OCI-M1 (cell line): ENCODE measurements at regions not wholly inside any gene's neighbourhood (a gene's known extent, or its start where the extent isn't known, plus 50 kb on each side); places are given as distances from the start of the nearest gene placed in this dataset.
A peak's percentile ranks its signal among the peaks of the same experiment; 100 is the strongest.

Source experiments
- DNase-seq: peaks from one replicate; lab custom pipeline; 2025; lab: John Stamatoyannopoulos, UW

DNA sequence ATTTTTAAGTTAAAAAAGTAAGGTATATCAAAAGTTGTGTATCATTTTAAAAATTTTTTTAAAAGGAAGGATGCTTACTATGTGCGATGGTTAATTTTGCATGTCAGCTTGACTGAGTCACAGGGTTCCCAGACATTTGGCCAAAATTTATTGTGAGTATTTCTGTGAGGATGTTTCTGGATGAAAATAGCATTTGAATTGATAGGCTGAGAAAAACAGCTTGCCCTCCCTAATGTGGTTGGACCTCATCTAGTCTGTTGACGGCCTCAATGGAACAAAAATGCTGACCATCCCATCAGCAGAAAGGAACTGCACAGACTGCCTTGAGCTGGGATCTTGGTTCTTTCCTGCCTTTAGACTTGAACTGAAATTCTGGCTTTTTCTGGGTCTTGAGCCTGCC lies 724.5 kb downstream of the NCAM2 start:
- DNase-seq: no peak

- DNase-seq: no peak
These were observed 732.3 kb downstream of the NCAM2 start for GRCh38 chr21:21730512-21730911.

- DNase-seq: no peak
These were observed 733.4 kb downstream of the NCAM2 start for GRCh38 chr21:21731626-21732025.

DNA sequence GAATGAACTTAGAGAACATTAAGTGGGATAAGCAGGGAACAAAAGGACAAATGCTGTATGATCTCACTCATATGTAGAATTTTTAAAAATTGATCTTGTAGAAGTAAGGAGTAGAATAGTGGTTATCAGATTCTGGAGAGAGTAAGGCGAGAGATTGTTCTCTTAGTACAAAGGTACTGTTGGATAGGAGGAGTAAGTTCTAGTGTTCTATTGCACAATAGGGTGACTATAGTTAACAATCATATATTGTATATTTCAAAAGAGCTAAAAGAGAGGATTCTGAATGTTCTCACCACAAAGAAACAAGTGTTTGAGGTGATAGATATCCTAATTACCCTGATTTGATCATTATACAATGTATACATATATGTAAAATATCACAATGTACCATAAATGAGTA lies 735.9 kb downstream of the NCAM2 start:
- no peak for DNase-seq

DNA sequence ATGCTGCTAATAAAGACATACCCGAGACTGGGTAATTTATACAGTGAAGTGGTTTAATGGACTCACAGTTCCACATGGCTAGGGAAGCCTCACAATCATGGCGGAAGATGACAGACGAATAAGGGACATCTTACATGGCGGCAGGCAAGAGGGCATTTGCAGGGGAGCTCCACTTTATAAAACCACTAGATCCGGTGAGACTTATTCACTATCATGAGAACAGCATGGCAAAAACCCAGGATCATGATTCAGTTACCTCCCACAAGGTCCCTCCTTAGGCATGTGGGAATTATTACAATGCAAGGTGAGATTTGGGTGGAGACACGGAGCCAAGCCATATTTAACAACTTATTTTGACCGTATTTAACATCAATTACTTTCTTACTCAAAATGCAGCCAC lies 739.0 kb downstream of the NCAM2 start:
- DNase-seq: no peak

- no peak for DNase-seq
These were observed 742.0 kb downstream of the NCAM2 start for GRCh38 chr21:21740207-21740606.

- no peak for DNase-seq
These were observed 752.1 kb downstream of the NCAM2 start for GRCh38 chr21:21750124-21750825.

DNA sequence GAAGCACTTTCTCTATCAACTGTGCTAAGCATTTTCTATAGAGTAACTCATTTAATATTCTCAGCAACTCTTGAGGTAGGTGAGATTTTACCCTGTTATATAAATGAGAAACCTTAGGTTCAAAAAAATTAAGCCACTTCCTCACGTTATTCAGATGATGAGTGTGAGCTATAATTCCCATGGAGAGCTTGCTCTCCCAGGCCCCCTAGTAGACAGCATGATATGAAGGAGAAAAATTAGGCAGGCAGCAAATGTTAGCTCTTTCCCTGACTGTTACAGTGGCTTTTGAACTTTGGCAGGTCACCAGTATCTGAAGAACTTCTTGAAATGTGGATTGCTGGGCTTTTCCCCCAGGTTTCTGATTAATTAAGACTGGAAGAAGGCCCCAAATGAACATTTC lies 753.1 kb downstream of the NCAM2 start:
- DNase-seq: peak; percentile 35

DNA sequence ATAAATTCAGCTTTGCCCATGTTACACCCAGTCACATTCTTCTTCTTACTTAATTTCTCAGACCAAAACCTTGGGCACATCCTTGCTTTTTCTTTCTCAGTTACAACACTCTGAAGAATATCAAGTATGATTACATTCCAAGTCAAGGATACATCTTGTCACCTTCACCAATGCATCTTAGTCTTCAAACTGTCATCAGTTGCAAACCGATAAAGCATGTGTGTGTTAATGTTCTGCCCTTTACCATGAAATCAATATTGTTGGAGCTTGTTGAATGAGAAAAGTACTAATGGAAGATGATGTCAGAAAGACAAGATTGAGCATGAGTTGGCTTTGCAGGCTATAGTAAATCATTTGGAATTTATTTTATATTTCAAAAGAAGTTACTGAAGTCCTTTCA lies 764.6 kb downstream of the NCAM2 start:
- no peak for DNase-seq

GRCh38 chr21:21764281-21764680 lies 766.1 kb downstream of the NCAM2 start:
- no peak for DNase-seq

- no peak for DNase-seq
These were observed 769.1 kb downstream of the NCAM2 start for GRCh38 chr21:21767276-21767675.

GRCh38 chr21:21788591-21788990 lies 790.4 kb downstream of the NCAM2 start:
- no peak for DNase-seq

- no peak for DNase-seq
These were observed 803.7 kb downstream of the NCAM2 start for GRCh38 chr21:21801921-21802320.

GRCh38 chr21:21806711-21807597 lies 808.7 kb downstream of the NCAM2 start:
- no peak for DNase-seq

DNA sequence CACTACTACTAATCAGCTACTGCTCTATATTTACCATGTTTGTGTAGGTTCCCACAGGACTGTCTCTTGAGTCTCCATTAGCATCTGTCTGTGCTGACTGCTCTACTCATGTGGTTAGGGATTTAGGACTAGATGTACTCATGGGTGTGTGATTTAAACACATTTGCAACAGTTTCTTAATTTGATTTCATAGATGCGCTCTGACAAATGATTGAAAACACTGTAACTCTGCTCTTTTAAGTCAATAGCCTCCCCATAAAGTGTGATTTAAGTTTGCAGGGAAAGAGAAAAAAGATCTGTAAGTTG lies 809.3 kb downstream of the NCAM2 start:
- DNase-seq: no peak

- DNase-seq: no peak
These were observed 815.1 kb downstream of the NCAM2 start for GRCh38 chr21:21813289-21813688.

DNA sequence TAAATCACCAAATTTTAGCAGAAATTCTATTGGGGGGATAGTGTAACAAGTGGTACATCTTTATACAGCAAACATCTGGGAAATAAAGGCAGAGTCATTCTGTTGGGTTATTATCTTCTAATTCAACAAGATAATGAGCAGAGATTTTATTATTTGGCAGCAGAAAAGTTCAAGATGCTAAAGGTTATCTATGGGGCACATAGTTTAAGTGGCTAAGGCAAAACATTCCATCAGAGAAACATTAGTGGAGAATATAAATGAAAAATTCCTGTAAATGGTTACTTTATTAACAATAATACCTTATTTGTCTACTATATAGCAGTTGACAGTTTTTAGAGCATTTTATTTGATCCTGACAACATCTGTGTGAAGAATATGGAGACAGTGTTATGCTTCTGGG lies 815.7 kb downstream of the NCAM2 start:
- DNase-seq: no peak

- DNase-seq: no peak
These were observed 818.6 kb downstream of the NCAM2 start for GRCh38 chr21:21816778-21817177.

DNA sequence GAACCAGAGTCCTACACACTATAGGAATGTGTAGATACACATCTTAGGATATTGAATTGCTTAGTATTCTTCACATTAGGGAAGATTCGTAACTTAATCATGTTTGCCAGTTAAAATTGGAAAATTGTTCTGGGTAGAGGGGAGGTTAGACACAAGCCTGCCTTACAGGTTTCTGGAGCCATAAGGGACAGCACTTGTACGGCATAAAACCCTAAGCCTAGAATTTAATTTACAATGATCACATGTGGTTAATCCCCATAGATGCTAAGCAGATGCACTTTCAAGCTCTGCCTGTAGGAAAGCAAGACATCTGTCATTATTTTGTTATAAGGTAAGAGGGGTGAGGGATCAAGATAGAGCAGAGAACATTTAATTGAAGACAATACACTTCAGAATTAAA lies 820.7 kb downstream of the NCAM2 start:
- DNase-seq: no peak

GRCh38 chr21:21828130-21828529 lies 829.9 kb downstream of the NCAM2 start:
- no peak for DNase-seq

GRCh38 chr21:21831036-21831435 lies 832.8 kb downstream of the NCAM2 start:
- DNase-seq: no peak

DNA sequence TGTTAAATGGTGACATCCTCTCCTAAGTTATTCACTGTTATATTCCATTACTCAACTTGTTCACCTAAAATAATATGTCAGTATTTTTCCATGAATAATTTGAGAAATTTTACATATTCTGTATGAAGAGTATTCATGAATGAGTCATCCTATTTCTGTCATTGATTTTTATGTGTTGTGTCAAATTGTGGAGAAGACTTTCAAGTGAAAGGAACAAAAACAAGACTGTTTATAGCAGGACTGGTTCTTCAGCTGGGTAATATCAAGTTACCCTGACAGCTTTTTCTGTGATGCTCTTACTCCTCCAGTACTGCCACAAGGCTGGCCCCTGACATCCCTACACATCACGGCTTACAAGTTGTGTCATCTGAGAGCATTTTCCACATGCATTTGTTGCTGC lies 847.7 kb downstream of the NCAM2 start:
- no peak for DNase-seq

- DNase-seq: no peak
These were observed 853.0 kb downstream of the NCAM2 start for GRCh38 chr21:21851205-21851604.

- no peak for DNase-seq
These were observed 853.4 kb downstream of the NCAM2 start for GRCh38 chr21:21851657-21852056.
